Fibroblast of peridontal ligament (primary cell): ENCODE measurements at regions not wholly inside any gene's neighbourhood (a gene's known extent, or its start where the extent isn't known, plus 50 kb on each side); places are given as distances from the start of the nearest gene placed in this dataset.

Experiments
- DNase-seq: peaks from one replicate; pipeline ENCODE4 v3.0.0-alpha.2; 2010; ENCODE audit errors: extremely low read depth

- DNase-seq, result peak; percentile 78
Measured at GRCh38 chr13:104008541-104009435, 942.6 kb upstream of the SLC10A2 start.

- no peak for DNase-seq
Measured at GRCh38 chr13:104008075-104008474, 941.9 kb upstream of the SLC10A2 start.

- DNase-seq, result peak; percentile 69
Measured at GRCh38 chr13:104006625-104007075, 940.4 kb upstream of the SLC10A2 start.

- no peak for DNase-seq
Measured at GRCh38 chr13:104004572-104004971, 938.4 kb upstream of the SLC10A2 start.

GRCh38 chr13:104002216-104002615 is 936.0 kb upstream of the SLC10A2 start:
- no peak for DNase-seq

- no peak for DNase-seq
Measured at GRCh38 chr13:104001766-104002165, 935.5 kb upstream of the SLC10A2 start.

- peak; percentile 8 for DNase-seq
Measured at GRCh38 chr13:103996733-103997132, 930.5 kb upstream of the SLC10A2 start.

GRCh38 chr13:103983948-103984347 is 917.7 kb upstream of the SLC10A2 start:
- DNase-seq, result no peak

GRCh38 chr13:103976371-103976770 is 910.2 kb upstream of the SLC10A2 start:
- DNase-seq, result no peak

- DNase-seq, result no peak
Measured at GRCh38 chr13:103973740-103974139, 907.5 kb upstream of the SLC10A2 start.

- no peak for DNase-seq
Measured at GRCh38 chr13:103969520-103970050, 903.4 kb upstream of the SLC10A2 start.

- DNase-seq, result peak; percentile 3
Measured at GRCh38 chr13:103965506-103966243, 899.5 kb upstream of the SLC10A2 start.

- DNase-seq, result peak; percentile 22
Measured at GRCh38 chr13:103961784-103962183, 895.6 kb upstream of the SLC10A2 start.

- DNase-seq, result no peak
Measured at GRCh38 chr13:103961129-103961528, 894.9 kb upstream of the SLC10A2 start.

GRCh38 chr13:103960001-103960400 is 893.8 kb upstream of the SLC10A2 start:
- no peak for DNase-seq

GRCh38 chr13:103958691-103959090 is 892.5 kb upstream of the SLC10A2 start:
- DNase-seq, result no peak

- no peak for DNase-seq
Measured at GRCh38 chr13:103957939-103958338, 891.7 kb upstream of the SLC10A2 start.

GRCh38 chr13:103953859-103954258 is 887.6 kb upstream of the SLC10A2 start:
- no peak for DNase-seq

- DNase-seq, result no peak
Measured at GRCh38 chr13:103952183-103952582, 886.0 kb upstream of the SLC10A2 start.

- DNase-seq, result no peak
Measured at GRCh38 chr13:103948426-103948825, 882.2 kb upstream of the SLC10A2 start.

- DNase-seq, result peak; percentile 60
Measured at GRCh38 chr13:103945836-103946235, 879.6 kb upstream of the SLC10A2 start.

GRCh38 chr13:103941506-103942140 is 875.4 kb upstream of the SLC10A2 start:
- no peak for DNase-seq
